Trophoblast cell (in vitro differentiated cells and primary cell): ENCODE measurements at regions not wholly inside any gene's neighbourhood (a gene's known extent, or its start where the extent isn't known, plus 50 kb on each side); places are given as distances from the start of the nearest gene placed in this dataset.

Experiments
- DNase-seq, 2 donors: peaks; one replicate each; pipeline ENCODE4 v3.0.0-alpha.2; 2016
- H2AFZ ChIP-seq: 2 replicates; pipeline ENCODE4 v1.6.1; 2013; ENCODE audit warnings: low read length, moderate library complexity, mild to moderate bottlenecking; ENCODE audit not compliant: insufficient read depth, poor library complexity
- H2AK5ac ChIP-seq: 2 replicates; pipeline ENCODE4 v1.6.1; 2013; ENCODE audit warnings: mild to moderate bottlenecking, low read length
- H2BK120ac ChIP-seq: 2 replicates; pipeline ENCODE4 v1.6.1; 2013; ENCODE audit warnings: low read length, mild to moderate bottlenecking, moderate library complexity; ENCODE audit not compliant: insufficient read depth, poor library complexity
- H2BK12ac ChIP-seq: 2 replicates; pipeline ENCODE4 v1.6.1; 2013; ENCODE audit warnings: mild to moderate bottlenecking, low read length, moderate library complexity
- H2BK5ac ChIP-seq: 2 replicates; pipeline ENCODE4 v1.6.1; 2013; ENCODE audit warnings: low read length, low read depth, moderate library complexity, mild to moderate bottlenecking; ENCODE audit not compliant: poor library complexity
- H3K14ac ChIP-seq: 2 replicates; pipeline ENCODE4 v1.6.1; 2013; ENCODE audit warnings: mild to moderate bottlenecking, low read length
- H3K18ac ChIP-seq: 2 replicates; pipeline ENCODE4 v1.6.1; 2013; ENCODE audit warnings: mild to moderate bottlenecking, low read length
- H3K23ac ChIP-seq: 2 replicates; pipeline ENCODE4 v1.6.1; 2013; ENCODE audit warnings: low read length
- H3K27ac ChIP-seq: 2 replicates; pipeline ENCODE4 v1.5.1; 2013; ENCODE audit warnings: low read depth, mild to moderate bottlenecking, inconsistent platforms, low read length, moderate library complexity
- H3K27me3 ChIP-seq: 2 replicates; pipeline ENCODE4 v1.6.1; 2013; ENCODE audit warnings: inconsistent platforms, mild to moderate bottlenecking, low read length, moderate library complexity; ENCODE audit not compliant: insufficient read depth
- H3K36me3 ChIP-seq, 2 experiments: 1 replicate in 1 of 2; 2 replicates in 1 of 2; pipeline ENCODE4 v1.6.1; 2013; ENCODE audit warnings: low read length in 2 of 2, mild to moderate bottlenecking in 2 of 2, moderate library complexity in 1 of 2; ENCODE audit not compliant: insufficient read depth in 2 of 2, control insufficient read depth in 1 of 2
- H3K4ac ChIP-seq: 2 replicates; pipeline ENCODE4 v1.6.1; 2013; ENCODE audit warnings: low read depth, mild to moderate bottlenecking, low read length, moderate library complexity
- H3K4me1 ChIP-seq, 2 experiments: 1 replicate in 1 of 2; 2 replicates in 1 of 2; pipeline ENCODE4 v1.6.1; 2013; ENCODE audit warnings: low read length in 2 of 2, mild to moderate bottlenecking in 2 of 2, moderate library complexity in 1 of 2; ENCODE audit not compliant: insufficient read depth in 2 of 2, control insufficient read depth in 1 of 2
- H3K4me2 ChIP-seq: 2 replicates; pipeline ENCODE4 v1.6.1; 2013; ENCODE audit warnings: inconsistent platforms, mild to moderate bottlenecking, low read length, moderate library complexity
- H3K4me3 ChIP-seq: 2 replicates; pipeline ENCODE4 v1.5.1; 2013; ENCODE audit warnings: mild to moderate bottlenecking, low read depth, low read length, inconsistent platforms
- H3K79me1 ChIP-seq: one replicate; pipeline ENCODE4 v1.6.1; 2013; ENCODE audit warnings: low read length
- H3K79me2 ChIP-seq: 2 replicates; pipeline ENCODE4 v1.6.1; 2013; ENCODE audit warnings: low read length, mild to moderate bottlenecking; ENCODE audit not compliant: control insufficient read depth, insufficient read depth, poor library complexity
- H3K9ac ChIP-seq: 2 replicates; pipeline ENCODE4 v1.6.1; 2013; ENCODE audit warnings: mild to moderate bottlenecking, low read length
- H3K9me3 ChIP-seq: 2 replicates; pipeline ENCODE4 v1.6.1; 2013; ENCODE audit warnings: low read depth, mild to moderate bottlenecking, control low read depth, inconsistent platforms, low read length; ENCODE audit not compliant: insufficient read depth
- H4K12ac ChIP-seq: 2 replicates; pipeline ENCODE4 v1.6.1; 2013; ENCODE audit warnings: low read depth, mild to moderate bottlenecking, low read length, moderate library complexity
- H4K8ac ChIP-seq: 2 replicates; pipeline ENCODE4 v1.6.1; 2013; ENCODE audit warnings: low read depth, mild to moderate bottlenecking, low read length, moderate library complexity
- H4K91ac ChIP-seq: one replicate; pipeline ENCODE4 v1.6.1; 2013; ENCODE audit warnings: low read depth, mild to moderate bottlenecking, low read length, moderate library complexity
- WGBS: extraction: QIAGEN DNeasy Blood & Tissue Kit; methylation state at CpG from one replicate; pipeline ENCODE4 v1.1.7; 2013; ENCODE audit warnings: missing lambda C conversion rate; ENCODE audit not compliant: insufficient read length, insufficient coverage; ENCODE audit errors: extremely low coverage; 5-methylcytosine and 5-hydroxymethylcytosine counted together

DNA sequence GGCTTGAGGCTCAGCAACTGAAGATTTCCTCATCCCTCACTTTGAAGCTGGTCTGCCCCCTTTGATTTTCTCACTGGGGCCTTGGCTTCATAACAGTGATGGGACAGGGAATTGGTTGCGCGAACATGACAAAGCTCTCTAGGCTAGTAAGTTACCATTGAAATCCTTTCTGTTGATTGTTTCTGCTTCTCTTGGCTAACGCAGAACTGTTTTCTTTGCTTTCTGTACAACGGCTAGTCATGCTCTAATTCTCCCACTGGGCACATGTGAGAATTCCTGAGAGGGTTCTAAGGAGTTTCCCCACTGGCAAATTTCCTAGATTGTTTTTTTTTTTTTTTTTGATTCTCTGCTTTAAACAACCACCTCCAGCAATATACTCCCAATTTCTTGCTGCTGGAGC, 738.6 kb downstream of the PCDH7 start:
- no peaks in the 10 kb centered on the region for H3K9me3 ChIP-seq
- H2BK120ac ChIP-seq: no peak overlapping the region
- no peak overlapping the region for H3K27ac ChIP-seq
- DNase-seq: no peak
- H3K14ac ChIP-seq: no peak overlapping the region
- no CpG with 5 or more reads among the region's 4 CpGs for WGBS
- H3K9ac ChIP-seq: no peak overlapping the region
- H2BK5ac ChIP-seq: no peak overlapping the region
- no peaks in the 10 kb centered on the region for H3K36me3 ChIP-seq
- H2AFZ ChIP-seq: no peak overlapping the region
- no peaks in the 10 kb centered on the region for H3K79me1 ChIP-seq
- no peak overlapping the region for H4K8ac ChIP-seq
- no peak overlapping the region for H2AK5ac ChIP-seq
- H3K18ac ChIP-seq: no peak overlapping the region
- no peak overlapping the region for H3K4me2 ChIP-seq
- no peak overlapping the region for H4K12ac ChIP-seq
- no peaks in the 10 kb centered on the region for H3K27me3 ChIP-seq
- H3K4me3 ChIP-seq: no peak overlapping the region
- no peak overlapping the region for H3K4ac ChIP-seq
- H3K23ac ChIP-seq: no peak overlapping the region
- H2BK12ac ChIP-seq: no peak overlapping the region
- H3K4me1 ChIP-seq: no peaks in the 10 kb centered on the region
- no peaks in the 10 kb centered on the region for H3K79me2 ChIP-seq
- H4K91ac ChIP-seq: no peak overlapping the region

- Histone ChIP-seq H3K23ac (no peak overlapping the region), H3K4me2 (no peak overlapping the region)
Measured at GRCh38 chr4:31461421-31461820, 741.3 kb downstream of the PCDH7 start.

DNA sequence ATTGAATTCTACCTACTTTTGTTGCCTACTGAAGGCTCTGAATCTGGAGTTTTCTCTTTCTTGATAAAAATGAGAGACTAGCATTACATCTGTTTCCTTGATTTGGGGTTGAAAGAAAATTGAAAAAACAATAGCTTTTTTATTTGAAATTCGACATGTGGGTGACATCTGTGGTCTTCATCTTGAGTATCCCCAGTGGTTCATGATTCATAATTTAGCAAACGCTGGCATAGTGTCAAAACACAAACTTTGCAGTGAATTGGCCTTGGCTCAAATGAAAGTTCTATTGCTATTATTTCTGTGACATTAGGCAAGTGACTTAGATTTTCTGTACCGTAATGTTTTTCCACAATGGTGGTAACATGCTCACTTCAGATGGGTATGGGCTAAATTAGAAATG, 747.6 kb downstream of the PCDH7 start:
- Histone ChIP-seq H3K4me3 (no peak overlapping the region), H3K4me2 (no peak overlapping the region), H3K9ac (no peak overlapping the region), H2AFZ (no peak overlapping the region), H4K12ac (no peak overlapping the region), H3K79me1 (no peaks in the 10 kb centered on the region), H4K91ac (no peak overlapping the region), H2BK120ac (no peak overlapping the region), H3K79me2 (no peaks in the 10 kb centered on the region), H3K36me3 (no peaks in the 10 kb centered on the region), H4K8ac (no peak overlapping the region), H3K18ac (no peak overlapping the region), H2BK12ac (no peak overlapping the region), H3K14ac (no peak overlapping the region), H3K23ac (no peak overlapping the region), H3K4me1 (no peaks in the 10 kb centered on the region), H3K27me3 (no peaks in the 10 kb centered on the region), H3K27ac (no peak overlapping the region), H2BK5ac (no peak overlapping the region), H2AK5ac (no peak overlapping the region), H3K9me3 (no peaks in the 10 kb centered on the region), H3K4ac (no peak overlapping the region)
- no peak for DNase-seq
- no CpG with 5 or more reads among the region's 3 CpGs for WGBS

More at GRCh38 chr4:31461421-31461820, 741.3 kb downstream of the PCDH7 start:
- Histone ChIP-seq H3K79me2 (no peaks in the 10 kb centered on the region), H4K12ac (no peak overlapping the region), H3K4me3 (no peak overlapping the region), H3K9me3 (no peaks in the 10 kb centered on the region), H3K9ac (no peak overlapping the region), H4K8ac (no peak overlapping the region), H2AK5ac (no peak overlapping the region), H2BK5ac (no peak overlapping the region), H3K27ac (no peak overlapping the region), H2AFZ (no peak overlapping the region), H3K14ac (no peak overlapping the region), H2BK12ac (no peak overlapping the region), H3K4ac (no peak overlapping the region), H4K91ac (no peak overlapping the region), H2BK120ac (no peak overlapping the region), H3K27me3 (no peaks in the 10 kb centered on the region), H3K4me1 (no peaks in the 10 kb centered on the region), H3K36me3 (no peaks in the 10 kb centered on the region), H3K18ac (no peak overlapping the region), H3K79me1 (no peaks in the 10 kb centered on the region)
- no peak for DNase-seq
- no CpG with 5 or more reads among the region's 5 CpGs for WGBS

DNA sequence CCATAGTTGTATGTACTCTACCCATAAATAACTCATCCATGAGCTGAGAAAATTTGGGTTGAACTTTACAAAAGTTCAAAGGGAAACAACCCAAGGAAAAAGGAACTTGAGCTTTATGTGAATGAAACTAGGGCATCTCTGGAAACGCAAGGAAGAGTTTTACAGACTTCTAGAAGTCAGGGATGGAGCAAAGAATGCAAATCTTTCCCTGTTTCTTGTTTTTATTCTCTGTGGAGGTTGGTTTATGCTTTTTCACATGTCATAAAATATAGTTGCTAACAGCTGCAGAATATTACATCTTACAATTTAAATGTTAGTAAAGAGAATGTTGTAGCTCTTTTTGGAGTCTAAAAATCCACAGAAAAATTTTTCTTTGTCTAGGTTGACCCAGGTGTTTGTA, 754.1 kb downstream of the PCDH7 start:
- no peaks in the 10 kb centered on the region for H3K79me1 ChIP-seq

More for the DNA sequence above, 754.1 kb downstream of the PCDH7 start:
- Histone ChIP-seq H2AK5ac (no peak overlapping the region), H2BK12ac (no peak overlapping the region), H3K27me3 (no peaks in the 10 kb centered on the region), H2AFZ (no peak overlapping the region), H3K36me3 (no peaks in the 10 kb centered on the region), H3K9ac (no peak overlapping the region), H3K9me3 (peaks cover 5% of the 10 kb centered on the region), H3K4me1 (no peaks in the 10 kb centered on the region), H3K14ac (no peak overlapping the region), H4K91ac (no peak overlapping the region), H2BK5ac (no peak overlapping the region), H4K8ac (no peak overlapping the region), H3K27ac (no peak overlapping the region), H3K18ac (no peak overlapping the region), H3K4me3 (no peak overlapping the region), H4K12ac (no peak overlapping the region), H3K4me2 (no peak overlapping the region), H3K79me2 (no peaks in the 10 kb centered on the region), H2BK120ac (no peak overlapping the region), H3K23ac (no peak overlapping the region), H3K4ac (no peak overlapping the region)
- no CpG with 5 or more reads among the region's 1 CpG for WGBS
- DNase-seq: no peak
